ENCODE measurements at regions not wholly inside any gene's neighbourhood (a gene's known extent, or its start where the extent isn't known, plus 50 kb on each side); places are given as distances from the start of the nearest gene placed in this dataset.

- TF ChIP-seq FIP1L1 (IDR thresholded peaks at IDR 0.05; ENCODE audit: borderline replicate concordance, insufficient read depth, low read depth, low read length) (no peak), ATF1 (CRISPR knock-in tag; IDR thresholded peaks at IDR 0.05) (peak; percentile 59; the same call in 1 of the 2 replicates), ZNF790 (CRISPR knock-in tag; IDR thresholded peaks at IDR 0.05; ENCODE audit: borderline replicate concordance) (no peak; the same call in 1 of the 2 replicates), ZNF230 (CRISPR knock-in tag; IDR thresholded peaks at IDR 0.05) (no peak), SNRNP70 (IDR thresholded peaks at IDR 0.05; ENCODE audit: low read depth, low read length) (no peak), NONO (IDR thresholded peaks at IDR 0.05) (no peak), NONO (CRISPR knock-in tag; conservative IDR thresholded peaks at IDR 0.05) (peak; percentile 61), ZNF879 (CRISPR knock-in tag; IDR thresholded peaks at IDR 0.05) (no peak), ZNF777 (CRISPR knock-in tag; IDR thresholded peaks at IDR 0.05) (no peak), DNMT3B (CRISPR knock-in tag; conservative IDR thresholded peaks at IDR 0.05) (no peak), ZNF563 (CRISPR knock-in tag; IDR thresholded peaks at IDR 0.05) (no peak), KLF15 (CRISPR knock-in tag; IDR thresholded peaks at IDR 0.05; ENCODE audit: borderline replicate concordance) (no peak), YY1 (IDR thresholded peaks at IDR 0.05; ENCODE audit: insufficient read depth, insufficient replicate concordance, low read depth, low read length) (no peak), JUND (CRISPR knock-in tag; IDR thresholded peaks at IDR 0.05) (no peak), ZNF883 (CRISPR knock-in tag; IDR thresholded peaks at IDR 0.05; ENCODE audit: not compliant biosample characterization) (no peak), GATAD2A (CRISPR knock-in tag; IDR thresholded peaks at IDR 0.05) (peak; percentile 74), PAF1 (CRISPR knock-in tag; IDR thresholded peaks at IDR 0.05) (no peak), ZNF576 (CRISPR knock-in tag; IDR thresholded peaks at IDR 0.05) (0 out of 2 replicates have a peak, but pooled peaks have one; percentile 53), THAP8 (CRISPR knock-in tag; IDR thresholded peaks at IDR 0.05; ENCODE audit: borderline replicate concordance) (no peak), MBNL3 (CRISPR knock-in tag; conservative IDR thresholded peaks at IDR 0.05) (no peak)
- TF ChIP-seq, protein P1, sequence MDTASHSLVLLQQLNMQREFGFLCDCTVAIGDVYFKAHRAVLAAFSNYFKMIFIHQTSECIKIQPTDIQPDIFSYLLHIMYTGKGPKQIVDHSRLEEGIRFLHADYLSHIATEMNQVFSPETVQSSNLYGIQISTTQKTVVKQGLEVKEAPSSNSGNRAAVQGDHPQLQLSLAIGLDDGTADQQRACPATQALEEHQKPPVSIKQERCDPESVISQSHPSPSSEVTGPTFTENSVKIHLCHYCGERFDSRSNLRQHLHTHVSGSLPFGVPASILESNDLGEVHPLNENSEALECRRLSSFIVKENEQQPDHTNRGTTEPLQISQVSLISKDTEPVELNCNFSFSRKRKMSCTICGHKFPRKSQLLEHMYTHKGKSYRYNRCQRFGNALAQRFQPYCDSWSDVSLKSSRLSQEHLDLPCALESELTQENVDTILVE (CRISPR knock-in tag; IDR thresholded peaks at IDR 0.05): no peak; the same call in none of the 2 replicates
- TF ChIP-seq, protein P2, sequence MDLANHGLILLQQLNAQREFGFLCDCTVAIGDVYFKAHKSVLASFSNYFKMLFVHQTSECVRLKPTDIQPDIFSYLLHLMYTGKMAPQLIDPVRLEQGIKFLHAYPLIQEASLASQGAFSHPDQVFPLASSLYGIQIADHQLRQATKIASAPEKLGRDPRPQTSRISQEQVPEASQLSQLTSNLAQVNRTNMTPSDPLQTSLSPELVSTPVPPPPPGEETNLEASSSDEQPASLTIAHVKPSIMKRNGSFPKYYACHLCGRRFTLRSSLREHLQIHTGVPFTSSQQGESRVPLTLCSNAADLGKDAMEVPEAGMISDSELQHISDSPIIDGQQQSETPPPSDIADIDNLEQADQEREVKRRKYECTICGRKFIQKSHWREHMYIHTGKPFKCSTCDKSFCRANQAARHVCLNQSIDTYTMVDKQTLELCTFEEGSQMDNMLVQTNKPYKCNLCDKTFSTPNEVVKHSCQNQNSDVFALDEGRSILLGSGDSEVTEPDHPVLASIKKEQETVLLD (CRISPR knock-in tag; IDR thresholded peaks at IDR 0.05; ENCODE audit: low read depth): no peak
- TF ChIP-seq, protein P3, sequence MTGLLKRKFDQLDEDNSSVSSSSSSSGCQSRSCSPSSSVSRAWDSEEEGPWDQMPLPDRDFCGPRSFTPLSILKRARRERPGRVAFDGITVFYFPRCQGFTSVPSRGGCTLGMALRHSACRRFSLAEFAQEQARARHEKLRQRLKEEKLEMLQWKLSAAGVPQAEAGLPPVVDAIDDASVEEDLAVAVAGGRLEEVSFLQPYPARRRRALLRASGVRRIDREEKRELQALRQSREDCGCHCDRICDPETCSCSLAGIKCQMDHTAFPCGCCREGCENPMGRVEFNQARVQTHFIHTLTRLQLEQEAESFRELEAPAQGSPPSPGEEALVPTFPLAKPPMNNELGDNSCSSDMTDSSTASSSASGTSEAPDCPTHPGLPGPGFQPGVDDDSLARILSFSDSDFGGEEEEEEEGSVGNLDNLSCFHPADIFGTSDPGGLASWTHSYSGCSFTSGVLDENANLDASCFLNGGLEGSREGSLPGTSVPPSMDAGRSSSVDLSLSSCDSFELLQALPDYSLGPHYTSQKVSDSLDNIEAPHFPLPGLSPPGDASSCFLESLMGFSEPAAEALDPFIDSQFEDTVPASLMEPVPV (CRISPR knock-in tag; IDR thresholded peaks at IDR 0.05): no peak
Observed at GRCh38 chr16:85167589-85168537, 55.6 kb upstream of the CIBAR2 start (continued).
